H1 (cell line): ENCODE measurements at regions not wholly inside any gene's neighbourhood (a gene's known extent, or its start where the extent isn't known, plus 50 kb on each side); places are given as distances from the start of the nearest gene placed in this dataset.

Source experiments
- BACH1 ChIP-seq: IDR thresholded peaks from 2 replicates; pipeline ENCODE4 v1.6.1; 2012; ENCODE audit warnings: low read length, improper control_type of control experiment
- CHD2 ChIP-seq: IDR thresholded peaks from 2 replicates; pipeline ENCODE4 v1.6.1; 2012; ENCODE audit warnings: low read length, improper control_type of control experiment
- CREB1 ChIP-seq: IDR thresholded peaks from 2 replicates; pipeline ENCODE4 v1.6.1; 2012; ENCODE audit warnings: inconsistent platforms
- EZH2 ChIP-seq: fragments of 200-600 bp; sonication (generic); IDR thresholded peaks from 2 replicates; pipeline ENCODE4 v1.7.1; 2012; ENCODE audit warnings: low read depth, mild to moderate bottlenecking, moderate library complexity, low read length, inconsistent platforms; ENCODE audit not compliant: severe bottlenecking
- HDAC2 ChIP-seq, 2 experiments: fragments of 300-600 bp in 1 of 2; sonication (generic) in 1 of 2; IDR thresholded peaks; 2 replicates each; pipeline ENCODE4 v1.6.1; 2011 to 2012; ENCODE audit warnings: low read depth in 2 of 2, low read length in 2 of 2, mild to moderate bottlenecking in 2 of 2, moderate library complexity in 2 of 2, borderline replicate concordance in 1 of 2, inconsistent platforms in 1 of 2
- KDM1A ChIP-seq: fragments of 200-600, 300-600 bp; sonication (generic); IDR thresholded peaks from 2 replicates; pipeline ENCODE4 v1.7.1; 2016; ENCODE audit warnings: mild to moderate bottlenecking, low read length, borderline replicate concordance
- MAFK ChIP-seq: IDR thresholded peaks from 2 replicates; pipeline ENCODE4 v1.6.1; 2012; ENCODE audit warnings: low read depth, mild to moderate bottlenecking, improper control_type of control experiment, low read length
- POLR2A ChIP-seq, 2 experiments: IDR thresholded peaks; 1 replicate in 1 of 2; 2 replicates in 1 of 2; pipeline ENCODE4 v1.6.1; 2011; ENCODE audit warnings: low read depth in 2 of 2, low read length in 2 of 2, mild to moderate bottlenecking in 2 of 2; ENCODE audit errors: control extremely low read depth in 1 of 2
- SIN3A ChIP-seq, 2 experiments: IDR thresholded peaks in 1 of 2; conservative IDR thresholded peaks in 1 of 2; 2 replicates each; pipeline ENCODE4 v1.6.1; 2011 to 2012; ENCODE audit warnings: low read length in 2 of 2, improper control_type of control experiment in 1 of 2, low read depth in 1 of 2, mild to moderate bottlenecking in 1 of 2
- SP1 ChIP-seq: IDR thresholded peaks from 2 replicates; pipeline ENCODE4 v1.6.1; 2011; ENCODE audit warnings: low read depth, low read length
- TF ChIP-seq, protein P1 (sequence below), 3 experiments: IDR thresholded peaks; 1 replicate in 2 of 3; 2 replicates in 1 of 3; pipeline versions ENCODE4 v1.5.1 to v1.6.1; 2011; ENCODE audit warnings: low read length in 3 of 3, mild to moderate bottlenecking in 3 of 3, inconsistent platforms in 2 of 3, low read depth in 1 of 3, moderate library complexity in 1 of 3; ENCODE audit not compliant: insufficient read depth in 1 of 3; ENCODE audit errors: control extremely low read depth in 1 of 3
- TF ChIP-seq, protein P2 (sequence below): fragments of 300-600 bp; sonication (generic); IDR thresholded peaks from 2 replicates; pipeline ENCODE4 v1.7.1; 2012; ENCODE audit warnings: low read length, moderate library complexity, mild to moderate bottlenecking, inconsistent platforms; ENCODE audit not compliant: insufficient replicate concordance
- TF ChIP-seq, protein P3 (sequence below): IDR thresholded peaks from 2 replicates; pipeline ENCODE4 v1.6.1; 2011; ENCODE audit warnings: low read length, improper control_type of control experiment

DNA sequence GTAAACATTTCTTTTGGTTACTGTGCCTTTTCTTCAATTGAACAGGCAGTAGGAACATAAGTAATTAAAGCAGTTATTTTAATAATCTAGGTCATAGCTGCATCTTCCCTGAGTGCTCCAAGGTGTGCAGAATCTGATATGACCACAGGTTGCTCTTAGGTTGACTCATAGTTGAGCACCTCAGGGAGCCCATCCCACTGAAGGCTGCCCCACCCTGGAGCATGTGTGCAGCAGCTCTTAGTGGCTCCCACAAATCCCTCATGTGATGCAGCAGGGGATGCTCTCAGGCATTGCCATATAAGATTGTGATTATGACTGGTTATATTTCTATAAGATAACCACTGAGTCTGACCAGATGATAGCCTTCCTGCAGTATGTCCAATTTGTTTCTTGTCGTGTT lies 72.3 kb downstream of the ZNF518B start:
- no peak for TF ChIP-seq POLR2A (IDR thresholded peaks at IDR 0.05; ENCODE audit: control extremely low read depth in 1 of 2, low read depth in 2 of 2, low read length in 2 of 2)
- no peak for TF ChIP-seq EZH2
- TF ChIP-seq, protein P1, sequence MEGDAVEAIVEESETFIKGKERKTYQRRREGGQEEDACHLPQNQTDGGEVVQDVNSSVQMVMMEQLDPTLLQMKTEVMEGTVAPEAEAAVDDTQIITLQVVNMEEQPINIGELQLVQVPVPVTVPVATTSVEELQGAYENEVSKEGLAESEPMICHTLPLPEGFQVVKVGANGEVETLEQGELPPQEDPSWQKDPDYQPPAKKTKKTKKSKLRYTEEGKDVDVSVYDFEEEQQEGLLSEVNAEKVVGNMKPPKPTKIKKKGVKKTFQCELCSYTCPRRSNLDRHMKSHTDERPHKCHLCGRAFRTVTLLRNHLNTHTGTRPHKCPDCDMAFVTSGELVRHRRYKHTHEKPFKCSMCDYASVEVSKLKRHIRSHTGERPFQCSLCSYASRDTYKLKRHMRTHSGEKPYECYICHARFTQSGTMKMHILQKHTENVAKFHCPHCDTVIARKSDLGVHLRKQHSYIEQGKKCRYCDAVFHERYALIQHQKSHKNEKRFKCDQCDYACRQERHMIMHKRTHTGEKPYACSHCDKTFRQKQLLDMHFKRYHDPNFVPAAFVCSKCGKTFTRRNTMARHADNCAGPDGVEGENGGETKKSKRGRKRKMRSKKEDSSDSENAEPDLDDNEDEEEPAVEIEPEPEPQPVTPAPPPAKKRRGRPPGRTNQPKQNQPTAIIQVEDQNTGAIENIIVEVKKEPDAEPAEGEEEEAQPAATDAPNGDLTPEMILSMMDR (IDR thresholded peaks at IDR 0.05; ENCODE audit: control extremely low read depth in 1 of 3, insufficient read depth in 1 of 3, low read depth in 1 of 3, low read length in 3 of 3): no peak
- no peak for TF ChIP-seq SIN3A (conservative IDR thresholded peaks at IDR 0.05 in 1 of 2, IDR thresholded peaks at IDR 0.05 in 1 of 2; ENCODE audit: low read depth in 1 of 2, low read length in 2 of 2)
- no peak for TF ChIP-seq KDM1A
- TF ChIP-seq CREB1: no peak
- no peak for TF ChIP-seq HDAC2 (IDR thresholded peaks at IDR 0.05; ENCODE audit: borderline replicate concordance in 1 of 2, low read depth in 2 of 2, low read length in 2 of 2)
- TF ChIP-seq MAFK: no peak
- TF ChIP-seq CHD2: no peak
- TF ChIP-seq, protein P2, sequence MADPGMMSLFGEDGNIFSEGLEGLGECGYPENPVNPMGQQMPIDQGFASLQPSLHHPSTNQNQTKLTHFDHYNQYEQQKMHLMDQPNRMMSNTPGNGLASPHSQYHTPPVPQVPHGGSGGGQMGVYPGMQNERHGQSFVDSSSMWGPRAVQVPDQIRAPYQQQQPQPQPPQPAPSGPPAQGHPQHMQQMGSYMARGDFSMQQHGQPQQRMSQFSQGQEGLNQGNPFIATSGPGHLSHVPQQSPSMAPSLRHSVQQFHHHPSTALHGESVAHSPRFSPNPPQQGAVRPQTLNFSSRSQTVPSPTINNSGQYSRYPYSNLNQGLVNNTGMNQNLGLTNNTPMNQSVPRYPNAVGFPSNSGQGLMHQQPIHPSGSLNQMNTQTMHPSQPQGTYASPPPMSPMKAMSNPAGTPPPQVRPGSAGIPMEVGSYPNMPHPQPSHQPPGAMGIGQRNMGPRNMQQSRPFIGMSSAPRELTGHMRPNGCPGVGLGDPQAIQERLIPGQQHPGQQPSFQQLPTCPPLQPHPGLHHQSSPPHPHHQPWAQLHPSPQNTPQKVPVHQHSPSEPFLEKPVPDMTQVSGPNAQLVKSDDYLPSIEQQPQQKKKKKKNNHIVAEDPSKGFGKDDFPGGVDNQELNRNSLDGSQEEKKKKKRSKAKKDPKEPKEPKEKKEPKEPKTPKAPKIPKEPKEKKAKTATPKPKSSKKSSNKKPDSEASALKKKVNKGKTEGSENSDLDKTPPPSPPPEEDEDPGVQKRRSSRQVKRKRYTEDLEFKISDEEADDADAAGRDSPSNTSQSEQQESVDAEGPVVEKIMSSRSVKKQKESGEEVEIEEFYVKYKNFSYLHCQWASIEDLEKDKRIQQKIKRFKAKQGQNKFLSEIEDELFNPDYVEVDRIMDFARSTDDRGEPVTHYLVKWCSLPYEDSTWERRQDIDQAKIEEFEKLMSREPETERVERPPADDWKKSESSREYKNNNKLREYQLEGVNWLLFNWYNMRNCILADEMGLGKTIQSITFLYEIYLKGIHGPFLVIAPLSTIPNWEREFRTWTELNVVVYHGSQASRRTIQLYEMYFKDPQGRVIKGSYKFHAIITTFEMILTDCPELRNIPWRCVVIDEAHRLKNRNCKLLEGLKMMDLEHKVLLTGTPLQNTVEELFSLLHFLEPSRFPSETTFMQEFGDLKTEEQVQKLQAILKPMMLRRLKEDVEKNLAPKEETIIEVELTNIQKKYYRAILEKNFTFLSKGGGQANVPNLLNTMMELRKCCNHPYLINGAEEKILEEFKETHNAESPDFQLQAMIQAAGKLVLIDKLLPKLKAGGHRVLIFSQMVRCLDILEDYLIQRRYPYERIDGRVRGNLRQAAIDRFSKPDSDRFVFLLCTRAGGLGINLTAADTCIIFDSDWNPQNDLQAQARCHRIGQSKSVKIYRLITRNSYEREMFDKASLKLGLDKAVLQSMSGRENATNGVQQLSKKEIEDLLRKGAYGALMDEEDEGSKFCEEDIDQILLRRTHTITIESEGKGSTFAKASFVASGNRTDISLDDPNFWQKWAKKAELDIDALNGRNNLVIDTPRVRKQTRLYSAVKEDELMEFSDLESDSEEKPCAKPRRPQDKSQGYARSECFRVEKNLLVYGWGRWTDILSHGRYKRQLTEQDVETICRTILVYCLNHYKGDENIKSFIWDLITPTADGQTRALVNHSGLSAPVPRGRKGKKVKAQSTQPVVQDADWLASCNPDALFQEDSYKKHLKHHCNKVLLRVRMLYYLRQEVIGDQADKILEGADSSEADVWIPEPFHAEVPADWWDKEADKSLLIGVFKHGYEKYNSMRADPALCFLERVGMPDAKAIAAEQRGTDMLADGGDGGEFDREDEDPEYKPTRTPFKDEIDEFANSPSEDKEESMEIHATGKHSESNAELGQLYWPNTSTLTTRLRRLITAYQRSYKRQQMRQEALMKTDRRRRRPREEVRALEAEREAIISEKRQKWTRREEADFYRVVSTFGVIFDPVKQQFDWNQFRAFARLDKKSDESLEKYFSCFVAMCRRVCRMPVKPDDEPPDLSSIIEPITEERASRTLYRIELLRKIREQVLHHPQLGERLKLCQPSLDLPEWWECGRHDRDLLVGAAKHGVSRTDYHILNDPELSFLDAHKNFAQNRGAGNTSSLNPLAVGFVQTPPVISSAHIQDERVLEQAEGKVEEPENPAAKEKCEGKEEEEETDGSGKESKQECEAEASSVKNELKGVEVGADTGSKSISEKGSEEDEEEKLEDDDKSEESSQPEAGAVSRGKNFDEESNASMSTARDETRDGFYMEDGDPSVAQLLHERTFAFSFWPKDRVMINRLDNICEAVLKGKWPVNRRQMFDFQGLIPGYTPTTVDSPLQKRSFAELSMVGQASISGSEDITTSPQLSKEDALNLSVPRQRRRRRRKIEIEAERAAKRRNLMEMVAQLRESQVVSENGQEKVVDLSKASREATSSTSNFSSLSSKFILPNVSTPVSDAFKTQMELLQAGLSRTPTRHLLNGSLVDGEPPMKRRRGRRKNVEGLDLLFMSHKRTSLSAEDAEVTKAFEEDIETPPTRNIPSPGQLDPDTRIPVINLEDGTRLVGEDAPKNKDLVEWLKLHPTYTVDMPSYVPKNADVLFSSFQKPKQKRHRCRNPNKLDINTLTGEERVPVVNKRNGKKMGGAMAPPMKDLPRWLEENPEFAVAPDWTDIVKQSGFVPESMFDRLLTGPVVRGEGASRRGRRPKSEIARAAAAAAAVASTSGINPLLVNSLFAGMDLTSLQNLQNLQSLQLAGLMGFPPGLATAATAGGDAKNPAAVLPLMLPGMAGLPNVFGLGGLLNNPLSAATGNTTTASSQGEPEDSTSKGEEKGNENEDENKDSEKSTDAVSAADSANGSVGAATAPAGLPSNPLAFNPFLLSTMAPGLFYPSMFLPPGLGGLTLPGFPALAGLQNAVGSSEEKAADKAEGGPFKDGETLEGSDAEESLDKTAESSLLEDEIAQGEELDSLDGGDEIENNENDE: no peak
- TF ChIP-seq SP1: no peak
- TF ChIP-seq, protein P3, sequence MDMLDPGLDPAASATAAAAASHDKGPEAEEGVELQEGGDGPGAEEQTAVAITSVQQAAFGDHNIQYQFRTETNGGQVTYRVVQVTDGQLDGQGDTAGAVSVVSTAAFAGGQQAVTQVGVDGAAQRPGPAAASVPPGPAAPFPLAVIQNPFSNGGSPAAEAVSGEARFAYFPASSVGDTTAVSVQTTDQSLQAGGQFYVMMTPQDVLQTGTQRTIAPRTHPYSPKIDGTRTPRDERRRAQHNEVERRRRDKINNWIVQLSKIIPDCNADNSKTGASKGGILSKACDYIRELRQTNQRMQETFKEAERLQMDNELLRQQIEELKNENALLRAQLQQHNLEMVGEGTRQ: no peak
- no peak for TF ChIP-seq BACH1
